ENCODE measurements at regions not wholly inside any gene's neighbourhood (a gene's known extent, or its start where the extent isn't known, plus 50 kb on each side); places are given as distances from the start of the nearest gene placed in this dataset.

DNA sequence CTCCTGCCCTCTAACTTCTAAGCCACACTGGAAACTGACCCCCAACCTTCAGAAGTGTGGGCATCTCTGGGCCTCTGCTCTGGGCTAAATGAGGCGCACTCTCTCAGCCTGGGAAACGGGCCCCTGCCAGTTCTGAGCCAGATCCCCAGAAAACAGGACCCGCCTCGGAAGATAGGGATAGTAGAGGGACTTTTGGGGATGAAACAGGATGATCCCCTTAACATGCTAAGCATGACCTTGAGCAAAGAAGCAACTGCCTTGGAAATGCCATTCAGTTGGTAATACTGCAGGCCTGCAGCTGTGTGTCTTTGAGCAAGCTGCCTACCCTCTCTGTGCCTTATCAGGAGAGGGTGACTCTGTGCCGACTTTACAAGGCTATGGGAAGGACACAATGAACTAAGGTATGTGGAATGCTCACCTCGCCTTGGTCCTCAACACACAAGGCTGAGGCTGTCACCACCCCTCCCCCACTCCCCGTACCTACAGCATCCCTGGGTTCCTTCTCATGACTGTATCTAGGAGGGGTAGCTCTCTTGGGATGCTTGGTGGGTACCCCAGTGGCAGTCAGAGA is 54.0 kb downstream of the NCOR2 start:
- no peak for TF ChIP-seq EZH2phosphoT487 (IDR thresholded peaks at IDR 0.05; ENCODE audit: borderline replicate concordance)
- TF ChIP-seq, protein P1, sequence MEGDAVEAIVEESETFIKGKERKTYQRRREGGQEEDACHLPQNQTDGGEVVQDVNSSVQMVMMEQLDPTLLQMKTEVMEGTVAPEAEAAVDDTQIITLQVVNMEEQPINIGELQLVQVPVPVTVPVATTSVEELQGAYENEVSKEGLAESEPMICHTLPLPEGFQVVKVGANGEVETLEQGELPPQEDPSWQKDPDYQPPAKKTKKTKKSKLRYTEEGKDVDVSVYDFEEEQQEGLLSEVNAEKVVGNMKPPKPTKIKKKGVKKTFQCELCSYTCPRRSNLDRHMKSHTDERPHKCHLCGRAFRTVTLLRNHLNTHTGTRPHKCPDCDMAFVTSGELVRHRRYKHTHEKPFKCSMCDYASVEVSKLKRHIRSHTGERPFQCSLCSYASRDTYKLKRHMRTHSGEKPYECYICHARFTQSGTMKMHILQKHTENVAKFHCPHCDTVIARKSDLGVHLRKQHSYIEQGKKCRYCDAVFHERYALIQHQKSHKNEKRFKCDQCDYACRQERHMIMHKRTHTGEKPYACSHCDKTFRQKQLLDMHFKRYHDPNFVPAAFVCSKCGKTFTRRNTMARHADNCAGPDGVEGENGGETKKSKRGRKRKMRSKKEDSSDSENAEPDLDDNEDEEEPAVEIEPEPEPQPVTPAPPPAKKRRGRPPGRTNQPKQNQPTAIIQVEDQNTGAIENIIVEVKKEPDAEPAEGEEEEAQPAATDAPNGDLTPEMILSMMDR (conservative IDR thresholded peaks at IDR 0.05; ENCODE audit: low read length), result no peak

All from Loucy (cell line).